ENCODE measurements at regions not wholly inside any gene's neighbourhood (a gene's known extent, or its start where the extent isn't known, plus 50 kb on each side); places are given as distances from the start of the nearest gene placed in this dataset.
"Not testable (repeated sequence)": the region's sequence is repeated elsewhere in the genome, so short reads cannot be mapped to it uniquely, and the experiment has no call there.

- H3K9ac ChIP-seq (ENCODE audit: low read depth, low read length); H3K9me3 ChIP-seq (ENCODE audit: insufficient read depth, low read depth, low read length); H3K36me3 ChIP-seq (ENCODE audit: insufficient read depth, low read depth, low read length); H3K4me3 ChIP-seq (ENCODE audit: low read length); H3K4me1 ChIP-seq (ENCODE audit: insufficient read depth, low read length); H3K27me3 ChIP-seq (ENCODE audit: insufficient read depth, low read length); H3K27ac ChIP-seq (ENCODE audit: low read length): not testable (repeated sequence)
These were observed 80.6 kb upstream of the PLEKHG4B start for GRCh38 chr5:11392-11791.

DNA sequence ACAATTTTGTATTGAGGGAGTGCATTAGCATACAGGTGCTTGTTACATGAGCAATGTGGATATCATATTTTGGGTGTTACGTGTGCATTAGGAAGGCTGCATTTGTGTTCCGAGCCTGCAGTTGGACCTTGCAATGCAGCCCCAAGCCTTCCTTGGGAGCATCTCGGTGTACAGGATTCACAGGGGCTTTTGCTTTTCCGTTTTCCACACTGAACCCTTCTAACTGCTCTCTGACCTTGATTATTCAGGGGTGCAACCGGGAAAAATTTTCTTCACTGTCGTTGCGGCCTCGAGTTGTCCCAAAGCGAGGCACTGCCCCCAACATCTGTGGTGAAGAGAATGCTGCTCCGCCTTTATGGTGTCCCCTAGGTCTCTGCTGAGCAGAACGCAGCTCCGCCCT is 80.1 kb upstream of the PLEKHG4B start:
- Histone ChIP-seq H3K36me3 (ENCODE audit: insufficient read depth, low read depth, low read length) (no peaks in the 10 kb centered on the region), H3K9me3 (ENCODE audit: insufficient read depth, low read depth, low read length) (no peaks in the 10 kb centered on the region), H3K4me1 (ENCODE audit: insufficient read depth, low read length) (no peaks in the 10 kb centered on the region), H3K9ac (ENCODE audit: low read depth, low read length) (no peak overlapping the region), H3K27me3 (ENCODE audit: insufficient read depth, low read length) (no peaks in the 10 kb centered on the region), H3K27ac (ENCODE audit: low read length) (no peak overlapping the region), H3K4me3 (ENCODE audit: low read length) (no peak overlapping the region)

DNA sequence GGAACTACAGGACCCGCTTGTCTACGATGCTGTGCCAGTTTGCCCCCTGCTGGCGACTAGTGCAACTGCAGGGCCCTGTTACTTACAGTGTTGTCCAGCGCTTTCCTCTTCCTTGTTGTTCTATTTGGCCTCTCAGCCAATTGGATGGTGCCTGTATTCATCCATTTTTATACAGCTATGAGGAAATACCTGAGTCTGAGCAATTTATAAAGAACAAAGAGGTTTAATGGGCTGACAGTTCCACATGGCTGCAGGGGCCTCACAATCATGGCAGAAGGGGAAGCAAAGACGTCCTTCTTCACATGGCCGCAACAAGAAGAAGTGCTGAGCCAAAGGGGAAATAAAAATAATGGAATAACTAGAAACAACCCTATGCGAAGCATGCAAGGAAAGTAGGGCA is 78.7 kb upstream of the PLEKHG4B start:
- Histone ChIP-seq H3K36me3 (ENCODE audit: insufficient read depth, low read depth, low read length) (no peaks in the 10 kb centered on the region), H3K27me3 (ENCODE audit: insufficient read depth, low read length) (no peaks in the 10 kb centered on the region), H3K9me3 (ENCODE audit: insufficient read depth, low read depth, low read length) (no peaks in the 10 kb centered on the region), H3K9ac (ENCODE audit: low read depth, low read length) (no peak overlapping the region), H3K27ac (ENCODE audit: low read length) (no peak overlapping the region), H3K4me3 (ENCODE audit: low read length) (no peak overlapping the region), H3K4me1 (ENCODE audit: insufficient read depth, low read length) (no peaks in the 10 kb centered on the region)

DNA sequence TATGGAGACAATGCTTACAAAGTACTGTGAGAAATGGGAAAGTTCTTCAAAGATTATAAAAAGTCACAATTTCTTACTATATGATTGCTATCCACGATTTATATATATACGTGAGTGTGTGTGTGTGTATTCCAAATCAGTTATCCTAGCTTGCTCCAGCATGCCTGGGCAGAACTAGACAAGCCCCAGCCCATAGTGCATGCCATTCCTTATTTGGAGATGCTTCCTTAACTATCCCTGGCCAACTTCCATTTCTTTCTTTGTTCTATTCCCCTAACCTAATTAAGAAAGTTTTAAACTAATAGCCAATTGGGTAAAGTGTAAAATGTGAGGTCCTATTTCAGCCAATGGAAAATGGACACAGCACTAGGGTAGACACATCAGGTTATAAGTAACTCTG is 77.3 kb upstream of the PLEKHG4B start:
- H3K27ac ChIP-seq (ENCODE audit: low read length); H3K36me3 ChIP-seq (ENCODE audit: insufficient read depth, low read depth, low read length); H3K4me1 ChIP-seq (ENCODE audit: insufficient read depth, low read length); H3K9ac ChIP-seq (ENCODE audit: low read depth, low read length); H3K9me3 ChIP-seq (ENCODE audit: insufficient read depth, low read depth, low read length); H3K4me3 ChIP-seq (ENCODE audit: low read length); H3K27me3 ChIP-seq (ENCODE audit: insufficient read depth, low read length): not testable (repeated sequence)

DNA sequence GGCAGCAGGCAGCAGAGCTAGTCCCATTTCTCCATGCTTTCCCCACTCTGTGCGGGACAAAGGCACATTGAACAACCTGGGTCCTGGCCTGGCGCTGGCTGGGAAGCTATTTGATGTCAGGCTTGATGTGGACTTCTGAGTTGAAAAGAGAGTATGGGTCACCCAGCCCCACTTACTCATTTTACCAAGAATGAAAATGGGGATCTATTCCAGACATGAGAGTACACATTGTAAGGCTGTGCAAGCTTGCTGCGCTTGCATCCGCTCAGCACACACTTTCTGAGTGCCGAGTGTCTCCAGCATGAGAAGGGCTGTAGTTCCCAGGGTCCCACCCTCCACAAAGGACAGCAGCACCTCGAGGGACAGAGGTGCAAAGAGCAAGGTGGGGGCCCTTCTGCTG is 71.7 kb upstream of the PLEKHG4B start:
- not testable (repeated sequence) for H3K27ac ChIP-seq (ENCODE audit: low read length); H3K36me3 ChIP-seq (ENCODE audit: insufficient read depth, low read depth, low read length); H3K27me3 ChIP-seq (ENCODE audit: insufficient read depth, low read length); H3K4me1 ChIP-seq (ENCODE audit: insufficient read depth, low read length); H3K4me3 ChIP-seq (ENCODE audit: low read length); H3K9me3 ChIP-seq (ENCODE audit: insufficient read depth, low read depth, low read length); H3K9ac ChIP-seq (ENCODE audit: low read depth, low read length)

- no peaks in the 10 kb centered on the region for H3K36me3 ChIP-seq (ENCODE audit: insufficient read depth, low read depth, low read length)
- no peak overlapping the region for H3K9ac ChIP-seq (ENCODE audit: low read depth, low read length)
- no peak overlapping the region for H3K27ac ChIP-seq (ENCODE audit: low read length)
- H3K4me3 ChIP-seq (ENCODE audit: low read length) = no peak overlapping the region
- H3K4me1 ChIP-seq (ENCODE audit: insufficient read depth, low read length) = no peaks in the 10 kb centered on the region
- H3K27me3 ChIP-seq (ENCODE audit: insufficient read depth, low read length) = no peaks in the 10 kb centered on the region; the same call in 1 of the 2 replicates
- no peaks in the 10 kb centered on the region for H3K9me3 ChIP-seq (ENCODE audit: insufficient read depth, low read depth, low read length)
These were observed 70.2 kb upstream of the PLEKHG4B start for GRCh38 chr5:21654-22233.

DNA sequence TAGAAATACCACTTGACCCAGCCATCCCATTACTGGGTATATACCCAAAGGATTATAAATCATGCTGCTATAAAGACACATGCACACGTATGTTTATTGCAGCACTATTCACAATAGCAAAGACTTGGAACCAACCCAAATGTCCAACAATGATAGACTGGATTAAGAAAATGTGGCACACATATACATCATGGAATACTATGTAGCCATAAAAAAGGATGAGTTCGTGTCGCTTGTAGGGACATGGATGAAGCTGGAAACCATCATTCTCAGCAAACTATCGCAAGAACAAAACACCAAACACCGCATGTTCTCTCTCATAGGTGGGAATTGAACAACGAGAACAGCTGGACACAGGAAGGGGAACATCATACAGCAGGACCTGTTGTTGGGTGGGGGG is 68.1 kb upstream of the PLEKHG4B start:
- not testable (repeated sequence) for H3K4me3 ChIP-seq (ENCODE audit: low read length); H3K27me3 ChIP-seq (ENCODE audit: insufficient read depth, low read length); H3K36me3 ChIP-seq (ENCODE audit: insufficient read depth, low read depth, low read length); H3K4me1 ChIP-seq (ENCODE audit: insufficient read depth, low read length); H3K27ac ChIP-seq (ENCODE audit: low read length); H3K9ac ChIP-seq (ENCODE audit: low read depth, low read length); H3K9me3 ChIP-seq (ENCODE audit: insufficient read depth, low read depth, low read length)

GRCh38 chr5:25067-25466 is 66.9 kb upstream of the PLEKHG4B start:
- not testable (repeated sequence) for H3K36me3 ChIP-seq (ENCODE audit: insufficient read depth, low read depth, low read length); H3K27ac ChIP-seq (ENCODE audit: low read length); H3K27me3 ChIP-seq (ENCODE audit: insufficient read depth, low read length); H3K4me1 ChIP-seq (ENCODE audit: insufficient read depth, low read length); H3K4me3 ChIP-seq (ENCODE audit: low read length); H3K9me3 ChIP-seq (ENCODE audit: insufficient read depth, low read depth, low read length); H3K9ac ChIP-seq (ENCODE audit: low read depth, low read length)

DNA sequence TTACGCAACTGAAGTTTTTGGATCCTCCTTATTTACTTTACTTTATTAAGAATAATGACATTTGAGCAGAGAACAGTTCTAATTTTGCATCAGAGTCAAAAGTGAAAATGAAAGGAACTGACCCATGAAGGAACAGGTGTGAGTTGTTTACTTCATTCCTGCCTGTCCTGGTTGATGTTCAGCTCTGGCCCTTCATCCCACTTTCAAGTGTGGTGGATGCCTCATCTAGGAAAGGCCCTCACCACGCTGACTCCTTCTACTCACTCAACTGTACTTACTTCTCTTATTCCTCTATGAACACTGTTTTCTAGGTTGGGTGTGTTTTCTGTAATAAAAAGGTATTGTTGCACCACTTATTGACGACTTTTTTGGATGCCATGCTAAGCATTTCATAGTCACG is 61.8 kb upstream of the PLEKHG4B start:
- no peaks in the 10 kb centered on the region for H3K4me1 ChIP-seq (ENCODE audit: insufficient read depth, low read length)
- H3K4me3 ChIP-seq (ENCODE audit: low read length) = no peak overlapping the region
- peaks cover 40% of the 10 kb centered on the region for H3K27me3 ChIP-seq (ENCODE audit: insufficient read depth, low read length)
- no peak overlapping the region for H3K27ac ChIP-seq (ENCODE audit: low read length)
- no peaks in the 10 kb centered on the region for H3K9me3 ChIP-seq (ENCODE audit: insufficient read depth, low read depth, low read length)
- no peaks in the 10 kb centered on the region for H3K36me3 ChIP-seq (ENCODE audit: insufficient read depth, low read depth, low read length)
- no peak overlapping the region for H3K9ac ChIP-seq (ENCODE audit: low read depth, low read length)

GRCh38 chr5:30556-30955 is 61.4 kb upstream of the PLEKHG4B start:
- not testable (repeated sequence) for H3K9me3 ChIP-seq (ENCODE audit: insufficient read depth, low read depth, low read length); H3K9ac ChIP-seq (ENCODE audit: low read depth, low read length); H3K4me1 ChIP-seq (ENCODE audit: insufficient read depth, low read length); H3K4me3 ChIP-seq (ENCODE audit: low read length); H3K36me3 ChIP-seq (ENCODE audit: insufficient read depth, low read depth, low read length); H3K27ac ChIP-seq (ENCODE audit: low read length)
- H3K27me3 ChIP-seq (ENCODE audit: insufficient read depth, low read length) = peaks cover 40% of the 10 kb centered on the region

DNA sequence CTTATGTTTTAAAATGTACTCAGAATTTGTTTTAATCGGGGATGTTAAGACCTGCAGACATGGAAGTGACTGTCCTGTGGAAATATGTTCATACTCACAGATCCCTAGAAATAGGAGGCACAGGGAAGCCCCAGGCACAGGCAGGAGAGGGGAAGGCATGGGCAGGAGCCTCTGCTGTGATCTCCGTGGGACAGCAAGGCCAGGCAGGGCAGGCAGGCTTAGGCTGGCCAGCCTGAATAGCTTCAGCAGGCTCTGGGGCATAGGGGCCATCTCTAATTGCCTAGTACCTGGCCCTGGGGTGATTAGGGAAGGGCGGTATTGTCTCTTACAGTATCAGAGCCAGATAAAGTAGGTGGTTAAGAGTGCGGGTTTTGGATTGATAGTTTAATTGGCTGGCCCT is 59.8 kb upstream of the PLEKHG4B start:
- no peaks in the 10 kb centered on the region for H3K36me3 ChIP-seq (ENCODE audit: insufficient read depth, low read depth, low read length)
- no peaks in the 10 kb centered on the region for H3K9me3 ChIP-seq (ENCODE audit: insufficient read depth, low read depth, low read length)
- H3K9ac ChIP-seq (ENCODE audit: low read depth, low read length) = no peak overlapping the region
- peaks cover 40% of the 10 kb centered on the region for H3K27me3 ChIP-seq (ENCODE audit: insufficient read depth, low read length)
- no peak overlapping the region for H3K27ac ChIP-seq (ENCODE audit: low read length)
- H3K4me3 ChIP-seq (ENCODE audit: low read length) = no peak overlapping the region
- H3K4me1 ChIP-seq (ENCODE audit: insufficient read depth, low read length) = no peaks in the 10 kb centered on the region

- H3K36me3 ChIP-seq (ENCODE audit: insufficient read depth, low read depth, low read length); H3K9ac ChIP-seq (ENCODE audit: low read depth, low read length); H3K4me1 ChIP-seq (ENCODE audit: insufficient read depth, low read length); H3K9me3 ChIP-seq (ENCODE audit: insufficient read depth, low read depth, low read length); H3K4me3 ChIP-seq (ENCODE audit: low read length); H3K27ac ChIP-seq (ENCODE audit: low read length): not testable (repeated sequence)
- H3K27me3 ChIP-seq (ENCODE audit: insufficient read depth, low read length) = peaks cover 61% of the 10 kb centered on the region
These were observed 56.4 kb upstream of the PLEKHG4B start for GRCh38 chr5:35521-35920.

GRCh38 chr5:37207-37606 is 54.8 kb upstream of the PLEKHG4B start:
- H3K27me3 ChIP-seq (ENCODE audit: insufficient read depth, low read length) = peaks cover 44% of the 10 kb centered on the region
- H3K27ac ChIP-seq (ENCODE audit: low read length); H3K9me3 ChIP-seq (ENCODE audit: insufficient read depth, low read depth, low read length); H3K4me1 ChIP-seq (ENCODE audit: insufficient read depth, low read length); H3K36me3 ChIP-seq (ENCODE audit: insufficient read depth, low read depth, low read length); H3K4me3 ChIP-seq (ENCODE audit: low read length); H3K9ac ChIP-seq (ENCODE audit: low read depth, low read length): not testable (repeated sequence)

All from iPS-20b (cell line).